Superior temporal gyrus (tissue), 1 donor: ENCODE measurements at regions not wholly inside any gene's neighbourhood (a gene's known extent, or its start where the extent isn't known, plus 50 kb on each side); places are given as distances from the start of the nearest gene placed in this dataset.

Experiments used
- DNase-seq: peaks from one replicate; pipeline ENCODE4 v3.0.0-alpha.2; 2016; ENCODE audit errors: extremely low spot score

DNA sequence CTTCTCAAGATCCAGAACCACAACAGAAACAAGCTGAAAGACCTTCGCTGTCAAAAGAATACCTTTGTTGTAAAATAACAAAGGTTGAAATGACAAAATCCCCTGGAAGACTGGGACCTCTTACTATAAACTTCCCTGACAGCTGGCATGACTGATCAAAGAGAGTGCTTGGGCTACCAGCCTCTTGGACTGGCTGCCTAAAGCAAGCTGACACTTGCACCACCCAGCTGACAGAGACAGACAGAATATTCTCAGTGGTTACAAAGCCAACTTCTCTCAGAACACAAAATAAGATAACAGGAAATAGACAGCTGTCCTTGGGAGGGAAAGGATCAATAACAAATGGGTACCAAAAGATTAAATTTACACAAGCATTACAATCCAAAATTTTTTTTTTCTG is 241.7 kb upstream of the SPOCK3 start:
- no peak for DNase-seq

- no peak for DNase-seq
Measured at GRCh38 chr4:167492007-167492406, 257.7 kb upstream of the SPOCK3 start.

- DNase-seq = no peak
Measured at GRCh38 chr4:167509551-167509950, 275.3 kb upstream of the SPOCK3 start.

- DNase-seq = no peak
Measured at GRCh38 chr4:167524091-167524490, 289.8 kb upstream of the SPOCK3 start.

DNA sequence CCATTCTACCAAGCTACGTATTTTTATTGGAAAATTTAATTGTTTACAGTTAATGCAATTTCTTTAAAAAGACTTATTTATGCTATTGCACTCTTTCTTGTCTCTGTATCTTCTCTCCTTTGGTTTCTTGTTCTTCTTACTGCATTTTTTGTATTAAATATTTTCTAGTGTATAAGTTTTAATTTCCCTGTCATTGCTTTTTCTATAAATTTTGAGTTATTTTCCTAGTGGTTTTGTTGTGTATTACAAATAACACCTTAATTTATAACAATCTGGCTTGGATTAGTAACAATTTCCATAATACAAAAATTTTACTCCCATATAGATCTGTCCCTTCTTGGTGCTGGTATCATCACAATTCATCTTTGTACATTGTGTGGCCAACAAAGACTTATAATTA is 303.5 kb upstream of the SPOCK3 start:
- no peak for DNase-seq

DNA sequence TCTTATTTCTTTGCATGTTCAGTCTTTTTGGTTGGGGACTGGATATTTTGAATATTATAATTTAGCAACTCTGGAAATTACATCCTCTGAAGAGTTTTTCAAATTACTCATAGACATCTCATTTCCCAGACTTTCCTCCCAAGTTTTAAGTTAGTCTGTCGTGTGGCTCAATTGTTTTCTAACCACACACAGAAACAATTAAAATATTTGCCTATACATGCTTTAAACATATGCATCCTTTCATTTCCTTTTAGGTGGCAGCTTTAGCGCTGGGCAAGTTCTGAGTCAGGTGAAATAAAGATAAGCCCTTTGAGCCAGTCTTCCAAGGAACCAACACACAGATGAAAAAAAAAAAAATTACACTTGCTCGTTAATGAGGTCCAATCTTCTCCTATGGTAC is 307.0 kb upstream of the SPOCK3 start:
- DNase-seq = no peak

- DNase-seq = no peak
Measured at GRCh38 chr4:167544391-167544790, 310.1 kb upstream of the SPOCK3 start.

GRCh38 chr4:167550021-167550420 is 315.7 kb upstream of the SPOCK3 start:
- no peak for DNase-seq

DNA sequence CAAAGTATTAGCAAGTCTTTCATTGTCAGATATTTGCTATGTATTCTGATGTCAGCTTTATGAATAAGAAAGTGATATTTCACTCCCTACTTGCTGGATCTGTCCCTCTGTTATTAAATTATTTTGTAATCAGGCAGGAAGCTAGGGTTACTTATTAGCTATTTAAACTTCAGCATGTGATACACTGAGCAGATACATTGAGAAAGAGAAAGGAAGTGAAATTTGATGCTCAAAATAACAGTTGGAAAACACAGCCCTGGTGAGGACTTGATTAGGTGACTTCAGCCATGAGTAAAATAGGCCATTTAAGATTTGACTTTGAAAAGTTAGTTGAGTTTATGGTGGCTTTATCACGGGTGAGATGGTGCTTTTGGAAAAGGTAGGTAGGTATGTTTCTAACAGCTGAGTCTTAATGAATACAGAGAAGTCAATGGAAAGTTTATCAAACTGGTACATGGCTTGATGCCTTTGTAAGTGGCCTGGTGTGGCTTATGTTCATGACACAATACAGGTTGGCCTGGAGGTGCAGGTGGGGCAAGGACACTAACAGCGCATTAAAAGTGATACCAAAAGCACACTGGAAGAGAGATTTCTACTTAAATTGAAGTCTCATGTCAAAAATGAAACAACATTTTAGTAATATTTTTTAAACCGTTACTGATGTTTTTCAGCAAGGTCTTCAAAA is 321.2 kb upstream of the SPOCK3 start:
- DNase-seq = no peak

GRCh38 chr4:167578906-167579305 is 344.6 kb upstream of the SPOCK3 start:
- no peak for DNase-seq

GRCh38 chr4:167581449-167581965 is 347.2 kb upstream of the SPOCK3 start:
- no peak for DNase-seq

DNA sequence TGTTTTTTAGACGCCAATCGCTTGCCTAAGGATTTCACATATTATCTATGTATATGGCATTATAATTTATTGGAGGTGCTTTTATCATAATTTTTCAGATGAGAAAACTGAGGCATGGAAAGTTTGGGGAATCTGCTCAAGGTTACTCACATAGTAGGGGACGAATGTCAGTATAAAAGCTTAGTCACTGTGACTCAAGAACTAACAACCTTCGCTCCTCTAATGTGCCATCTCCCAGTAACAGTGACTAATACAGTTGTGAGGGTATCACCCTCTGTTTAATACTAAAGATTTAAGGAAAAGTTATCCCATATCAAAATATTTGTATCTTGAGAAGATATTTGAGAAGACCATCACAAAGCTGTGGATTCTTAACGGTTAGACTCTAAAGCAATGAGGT is 353.1 kb upstream of the SPOCK3 start:
- DNase-seq = no peak

- DNase-seq = no peak
Measured at GRCh38 chr4:167595898-167596297, 361.6 kb upstream of the SPOCK3 start.

- DNase-seq = no peak
Measured at GRCh38 chr4:167602157-167602556, 367.9 kb upstream of the SPOCK3 start.

DNA sequence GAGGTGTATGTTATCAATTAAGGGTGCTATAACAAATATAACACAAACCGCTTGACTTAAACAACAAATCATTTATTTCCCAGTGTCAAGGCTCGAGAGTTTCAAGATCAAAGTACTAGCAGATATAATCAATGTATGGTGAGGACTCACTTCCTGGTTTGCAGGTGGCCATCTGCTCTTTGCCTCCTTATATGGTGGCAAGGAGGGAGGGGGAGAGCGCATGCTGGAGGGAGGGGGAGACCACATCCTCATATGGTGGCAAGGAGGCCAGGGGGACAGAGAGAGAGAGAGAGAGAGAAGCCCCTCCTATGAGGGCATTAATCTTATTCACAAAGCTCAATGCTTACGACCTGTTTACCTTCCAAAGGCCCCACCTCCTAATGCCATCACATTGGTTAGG is 372.3 kb upstream of the SPOCK3 start:
- no peak for DNase-seq

DNA sequence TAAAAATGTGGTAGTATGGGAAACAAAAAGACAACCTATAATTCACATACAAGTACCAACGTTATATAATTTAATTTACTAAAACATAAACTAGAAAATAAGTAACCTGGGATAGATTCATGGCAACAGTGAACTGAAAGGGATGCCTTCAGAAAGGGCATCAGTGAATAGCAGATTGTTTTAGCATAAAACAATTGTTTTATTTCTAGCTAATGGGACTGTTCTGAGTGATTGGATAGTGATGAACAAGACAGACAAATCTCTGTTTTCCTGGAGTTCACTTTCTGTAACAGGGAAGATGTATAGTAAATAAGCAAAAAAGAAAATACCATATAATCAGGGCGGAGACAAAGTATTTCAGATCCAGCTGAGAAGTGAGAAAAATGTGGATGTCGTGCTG is 379.1 kb upstream of the SPOCK3 start:
- peak; percentile 49 for DNase-seq

DNA sequence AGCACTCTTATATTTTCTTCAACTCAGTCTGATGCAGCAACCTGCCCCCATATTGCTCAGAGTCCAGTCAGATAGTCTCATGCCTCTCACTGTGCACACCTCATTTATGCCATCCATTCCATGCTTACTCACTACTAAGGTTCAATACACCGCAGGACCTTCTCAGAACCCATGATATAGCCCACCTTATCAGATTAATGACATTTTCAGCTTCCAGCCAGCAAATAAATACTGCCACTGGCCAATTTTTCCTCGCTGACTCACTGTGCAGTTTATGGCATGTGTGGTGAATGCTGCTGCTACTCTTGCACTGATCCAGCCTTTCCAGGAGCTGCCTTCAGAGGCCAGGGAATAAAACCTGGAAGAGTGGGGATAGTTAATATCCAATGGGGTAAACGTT is 380.6 kb upstream of the SPOCK3 start:
- no peak for DNase-seq

DNA sequence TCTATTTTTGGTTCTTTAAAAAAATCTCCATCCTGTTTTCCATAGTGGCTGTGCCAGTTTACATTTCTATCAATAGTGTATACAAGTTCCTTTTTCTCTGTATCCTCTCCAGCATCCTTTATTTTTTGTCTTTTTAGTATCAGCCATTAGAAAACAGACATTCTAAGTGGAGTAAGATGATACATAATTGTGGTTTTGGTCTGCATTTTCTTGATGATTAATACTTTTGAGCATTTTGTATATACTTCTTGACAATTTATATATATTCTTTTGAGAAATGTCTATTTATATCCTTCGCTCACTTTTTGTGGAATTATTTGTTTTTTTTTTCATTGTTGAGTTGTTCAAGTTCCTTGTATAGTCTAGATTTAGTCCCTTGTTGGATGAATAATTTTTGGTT is 382.2 kb upstream of the SPOCK3 start:
- no peak for DNase-seq

DNA sequence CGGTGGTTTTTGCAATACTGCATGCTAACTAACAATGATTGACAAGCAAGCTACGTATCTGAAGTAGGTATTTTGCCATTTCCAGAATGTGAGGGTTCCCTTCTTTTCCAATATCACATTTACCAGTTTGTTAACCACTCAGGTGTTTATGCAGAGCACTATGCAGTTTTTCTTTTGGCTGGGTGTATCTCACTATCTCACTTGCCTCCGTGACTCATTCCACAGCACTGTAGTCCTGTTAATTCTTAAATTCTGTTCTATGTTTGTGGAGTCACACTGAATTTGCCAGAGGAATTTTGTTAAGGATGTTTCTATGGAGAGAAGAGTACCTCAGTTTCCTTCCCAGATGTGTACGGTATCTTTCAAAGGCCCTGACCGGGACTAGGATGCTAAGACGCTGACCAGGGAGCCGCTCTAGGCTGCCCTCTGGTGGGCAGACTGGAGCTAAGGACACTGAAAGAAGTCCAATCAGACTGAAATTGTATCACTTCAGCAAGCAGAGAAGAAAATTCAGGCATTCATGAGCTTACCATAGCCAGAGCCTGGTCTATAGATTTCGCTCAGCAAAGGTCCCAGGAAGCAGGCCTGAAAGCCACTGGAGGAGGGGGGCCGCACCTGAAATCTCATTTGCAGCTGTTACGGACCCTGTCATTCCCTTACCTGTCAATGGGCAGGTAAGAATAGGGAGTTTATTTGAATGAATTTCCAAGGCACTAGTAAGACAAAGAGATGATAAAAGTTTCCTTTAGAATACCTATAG is 388.4 kb upstream of the SPOCK3 start:
- peak; percentile 88 for DNase-seq

GRCh38 chr4:167623241-167623572 is 388.9 kb upstream of the SPOCK3 start:
- DNase-seq = no peak

DNA sequence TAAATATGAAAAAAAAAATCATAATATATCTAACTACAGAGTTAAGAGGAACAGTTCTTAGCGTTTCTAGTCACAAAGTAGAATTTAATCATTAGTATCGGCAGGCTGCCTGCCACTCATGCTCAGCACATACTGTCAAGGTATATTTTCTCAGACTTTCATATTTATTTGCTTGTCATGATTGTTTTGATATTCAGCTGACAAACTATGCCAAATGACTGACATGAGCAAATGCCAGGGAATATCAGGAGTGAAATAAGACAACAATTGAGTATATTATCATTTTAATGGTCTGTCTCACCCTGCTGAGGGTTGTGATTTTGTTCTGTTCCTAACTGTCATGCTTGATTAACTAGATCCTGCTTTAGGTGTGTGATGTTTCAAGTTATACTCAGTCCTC is 395.0 kb upstream of the SPOCK3 start:
- no peak for DNase-seq

DNA sequence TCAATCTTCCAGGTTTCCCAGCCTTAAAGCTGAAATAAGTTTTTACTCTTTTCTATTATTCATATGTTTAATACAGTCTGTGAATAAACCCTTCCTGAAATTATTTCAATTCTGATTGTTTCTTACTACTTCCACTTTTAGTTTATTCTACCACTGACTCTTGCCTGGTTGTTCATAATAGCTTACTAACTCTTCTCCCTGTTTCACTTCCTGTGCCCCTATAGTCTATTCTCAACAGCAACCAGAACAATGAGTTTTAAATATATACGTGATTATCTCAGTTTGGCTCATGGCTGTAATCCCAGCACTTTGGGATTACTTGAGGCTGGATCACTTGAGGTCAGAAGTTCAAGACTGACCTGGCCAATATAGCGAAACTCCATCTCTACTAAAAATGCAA is 408.0 kb upstream of the SPOCK3 start:
- no peak for DNase-seq

DNA sequence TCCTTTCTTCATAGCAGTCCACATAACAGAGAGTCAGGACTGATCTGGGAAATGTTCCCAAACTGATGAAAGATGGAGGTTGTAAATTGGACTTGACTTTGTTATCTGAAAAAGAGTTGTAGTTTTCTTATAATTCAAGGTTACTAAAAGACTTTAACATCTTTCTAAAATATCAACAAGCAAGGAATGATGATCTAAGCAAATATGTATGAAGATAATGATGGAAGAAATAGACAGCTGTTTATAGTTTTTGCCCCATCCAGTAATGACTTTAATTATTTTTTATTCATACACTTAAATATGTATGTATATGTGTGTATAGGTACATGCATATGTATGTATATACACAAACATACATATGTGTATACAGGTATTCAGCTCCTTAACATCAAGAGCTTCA is 411.1 kb upstream of the SPOCK3 start:
- DNase-seq = no peak

DNA sequence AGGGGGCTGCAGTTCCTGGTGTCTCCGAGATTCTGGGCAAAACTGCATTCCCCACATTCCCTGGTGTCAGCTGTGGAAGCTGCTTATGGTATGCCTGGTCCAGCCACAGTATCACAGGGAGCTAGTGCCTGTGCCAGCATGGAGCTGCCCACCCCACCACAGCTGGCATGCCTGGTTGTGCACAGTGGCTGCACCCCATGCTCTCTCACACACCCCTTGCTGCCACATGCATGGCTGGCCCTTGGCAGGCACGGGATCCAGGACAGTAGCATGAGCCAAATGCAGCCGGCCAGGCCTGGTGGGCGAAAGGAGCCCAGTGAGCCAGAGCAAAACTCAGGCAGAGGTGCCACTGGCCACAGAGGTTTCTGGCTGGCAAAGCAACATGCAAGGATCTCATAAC is 418.0 kb upstream of the SPOCK3 start:
- DNase-seq = no peak
